ENCODE measurements at regions not wholly inside any gene's neighbourhood (a gene's known extent, or its start where the extent isn't known, plus 50 kb on each side); places are given as distances from the start of the nearest gene placed in this dataset.
A peak's percentile ranks its signal among the peaks of the same experiment; 100 is the strongest.

DNA sequence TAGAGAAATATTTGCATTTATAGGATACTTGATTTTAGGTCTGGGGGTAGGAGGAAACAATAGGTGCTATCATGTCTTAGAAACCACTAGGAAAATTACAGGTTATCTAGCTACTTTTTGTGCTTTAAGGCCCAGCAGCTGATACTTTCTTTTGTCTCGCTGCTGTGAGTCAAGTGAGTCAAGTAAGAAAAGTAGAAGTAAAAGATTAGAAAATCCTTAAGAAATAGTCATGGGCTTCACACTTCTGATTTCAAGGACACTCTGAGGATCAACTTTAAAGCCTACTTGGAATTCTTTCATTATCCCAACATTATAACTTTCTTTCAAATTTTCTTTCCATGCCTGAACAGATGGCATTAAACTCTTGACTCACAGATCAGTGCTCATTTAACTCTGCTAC lies 95.2 kb upstream of the RBMS3 start:
- peak overlapping the region; percentile 36 for H3K4me2 ChIP-seq (ENCODE audit: low read length)
- no peak for ATAC-seq
- intact Hi-C loops (cut with micrococcal nuclease), result loop anchor here (1.0 to 5.0 kb wide), 6 partner anchors 120 to 509 kb away; no protein-coding TSS in a partner anchor
- peak overlapping the region; percentile 98 for H3K27ac ChIP-seq (ENCODE audit: low read length)
- peak; percentile 33 for DNase-seq
- H3K27me3 ChIP-seq (ENCODE audit: low read length), result no peaks in the 10 kb centered on the region
- H3K4me1 ChIP-seq (ENCODE audit: insufficient read depth, low read length), result peaks cover 45% of the 10 kb centered on the region
- peaks cover 12% of the 10 kb centered on the region for H3F3A ChIP-seq (ENCODE audit: low read length, unreplicated experiment)
- TF ChIP-seq EZH2 (IDR thresholded peaks at IDR 0.05; ENCODE audit: low read length, unreplicated experiment) (no peak), CTCF (conservative IDR thresholded peaks at IDR 0.05; ENCODE audit: low read depth, low read length) (no peak), EZH2phosphoT487 (IDR thresholded peaks at IDR 0.05; ENCODE audit: borderline replicate concordance, low read length) (no peak)
- ChIA-PET CTCF (no interaction called here), POLR2A (ENCODE audit: unreplicated experiment) (interaction anchor here (0.5 to 1.0 kb wide), 3 partner anchors 71 to 95 kb away, joined by 3 to 4 read pairs (median 4); partner anchors contain the start of gene RBMS3)
- H2AFZ ChIP-seq (ENCODE audit: low read length), result no peak overlapping the region
- H3K36me3 ChIP-seq (ENCODE audit: low read depth, low read length), result no peaks in the 10 kb centered on the region
- H3K9me3 ChIP-seq (ENCODE audit: low read length), result no peaks in the 10 kb centered on the region
- BruUV-seq (replicated peaks), result no TSS peak
- no peaks in the 10 kb centered on the region for H3K79me2 ChIP-seq (ENCODE audit: low read length)
- H3K9me2 ChIP-seq (replicated peaks; ENCODE audit: low read length), result no peaks in the 10 kb centered on the region
- peak overlapping the region; percentile 50 for H3K9ac ChIP-seq (ENCODE audit: low read length)
- no peaks in the 10 kb centered on the region for H4K20me1 ChIP-seq (ENCODE audit: low read length)
- no peak overlapping the region for H3K4me3 ChIP-seq (ENCODE audit: low read length)

- Histone ChIP-seq H3K27me3 (ENCODE audit: low read length) (no peaks in the 10 kb centered on the region), H3K4me2 (ENCODE audit: low read length) (peak overlapping the region; percentile 55), H3K9me3 (ENCODE audit: low read length) (no peaks in the 10 kb centered on the region), H3K4me1 (ENCODE audit: insufficient read depth, low read length) (peaks cover 45% of the 10 kb centered on the region), H3K79me2 (ENCODE audit: low read length) (no peaks in the 10 kb centered on the region), H3K9ac (ENCODE audit: low read length) (peak overlapping the region; percentile 83), H3K4me3 (ENCODE audit: low read length) (no peak overlapping the region), H3K27ac (ENCODE audit: low read length) (peak overlapping the region; percentile 98), H2AFZ (ENCODE audit: low read length) (no peak overlapping the region), H3K36me3 (ENCODE audit: low read depth, low read length) (no peaks in the 10 kb centered on the region), H4K20me1 (ENCODE audit: low read length) (no peaks in the 10 kb centered on the region), H3F3A (ENCODE audit: low read length, unreplicated experiment) (peaks cover 12% of the 10 kb centered on the region), H3K9me2 (replicated peaks; ENCODE audit: low read length) (no peaks in the 10 kb centered on the region)
- TF ChIP-seq EZH2 (IDR thresholded peaks at IDR 0.05; ENCODE audit: low read length, unreplicated experiment), result no peak
- TF ChIP-seq EZH2phosphoT487 (IDR thresholded peaks at IDR 0.05; ENCODE audit: borderline replicate concordance, low read length), result no peak
- TF ChIP-seq CTCF (conservative IDR thresholded peaks at IDR 0.05; ENCODE audit: low read depth, low read length), result no peak
- ATAC-seq, result peak; percentile 71
- intact Hi-C loops (cut with micrococcal nuclease), result loop anchor here (1.0 to 5.0 kb wide), 6 partner anchors 121 to 509 kb away; no protein-coding TSS in a partner anchor
- CTCF ChIA-PET, result interaction anchor here (0.5 to 0.6 kb wide), 2 partner anchors 234 to 292 kb away, joined by 3 to 4 read pairs; no protein-coding TSS in a partner anchor
- POLR2A ChIA-PET (ENCODE audit: unreplicated experiment), result interaction anchor here (0.5 to 1.0 kb wide), 4 partner anchors 32 to 95 kb away, joined by 3 to 4 read pairs (median 4); partner anchors contain the start of gene RBMS3
- no TSS peak for BruUV-seq (replicated peaks)
- DNase-seq, result peak; percentile 97
These were observed 94.7 kb upstream of the RBMS3 start for GRCh38 chr3:29186131-29186599.
